ENCODE measurements at regions not wholly inside any gene's neighbourhood (a gene's known extent, or its start where the extent isn't known, plus 50 kb on each side); places are given as distances from the start of the nearest gene placed in this dataset.
"Not testable (repeated sequence)": the region's sequence is repeated elsewhere in the genome, so short reads cannot be mapped to it uniquely, and the experiment has no call there.

GRCh38 chrX:45506149-45506730, 305.6 kb upstream of the DIPK2B start:
- H3K27ac ChIP-seq, result no peak overlapping the region
- CTCF ChIA-PET, result interaction anchor here (0.7 kb wide), 1 partner anchor 60 kb away, joined by 3 read pairs; no protein-coding TSS in a partner anchor
- POLR2A ChIA-PET (ENCODE audit: low non-redundant PET), result no interaction called here
- no peak for TF ChIP-seq CTCF (conservative IDR thresholded peaks at IDR 0.05; ENCODE audit: low read depth)
- no peak for DNase-seq (ENCODE audit: low spot score)

- TF ChIP-seq CTCF (conservative IDR thresholded peaks at IDR 0.05; ENCODE audit: low read depth), result no peak
- H3K27ac ChIP-seq, result no peak overlapping the region
- POLR2A ChIA-PET (ENCODE audit: low non-redundant PET), result no interaction called here
- no peak for DNase-seq (ENCODE audit: low spot score)
- CTCF ChIA-PET, result no interaction called here
Observed at GRCh38 chrX:45505214-45505613, 304.5 kb upstream of the DIPK2B start.

- CTCF ChIA-PET; POLR2A ChIA-PET (ENCODE audit: low non-redundant PET); H3K27ac ChIP-seq; DNase-seq (ENCODE audit: low spot score): not testable (repeated sequence)
Observed at GRCh38 chrX:45503787-45504362, 303.2 kb upstream of the DIPK2B start.

GRCh38 chrX:45502396-45502795, 301.7 kb upstream of the DIPK2B start:
- ChIA-PET CTCF (interaction anchor here (0.6 kb wide), 1 partner anchor 14 kb away, joined by 3 read pairs; no protein-coding TSS in a partner anchor), POLR2A (ENCODE audit: low non-redundant PET) (no interaction called here)
- no peak for DNase-seq (ENCODE audit: low spot score)
- no peak overlapping the region for H3K27ac ChIP-seq
- TF ChIP-seq CTCF (conservative IDR thresholded peaks at IDR 0.05; ENCODE audit: low read depth), result no peak

- ChIA-PET CTCF (no interaction called here), POLR2A (ENCODE audit: low non-redundant PET) (no interaction called here)
- no peak overlapping the region for H3K27ac ChIP-seq
- TF ChIP-seq CTCF (conservative IDR thresholded peaks at IDR 0.05; ENCODE audit: low read depth), result no peak
- no peak for DNase-seq (ENCODE audit: low spot score)
Observed at GRCh38 chrX:45497290-45497689, 296.6 kb upstream of the DIPK2B start.

- POLR2A ChIA-PET (ENCODE audit: low non-redundant PET), result no interaction called here
- CTCF ChIA-PET, result no interaction called here
- TF ChIP-seq CTCF (conservative IDR thresholded peaks at IDR 0.05; ENCODE audit: low read depth), result no peak
- H3K27ac ChIP-seq, result no peak overlapping the region
- no peak for DNase-seq (ENCODE audit: low spot score)
Observed at GRCh38 chrX:45485719-45486118, 285.0 kb upstream of the DIPK2B start.

- no peak for TF ChIP-seq CTCF (conservative IDR thresholded peaks at IDR 0.05; ENCODE audit: low read depth)
- peak; percentile 62 for DNase-seq (ENCODE audit: low spot score)
- ChIA-PET CTCF (interaction anchor here (0.6 kb wide), 1 partner anchor 10 kb away, joined by 3 read pairs; no protein-coding TSS in a partner anchor), POLR2A (ENCODE audit: low non-redundant PET) (interaction anchor here (0.5 kb wide), 1 partner anchor 35 kb away, joined by 3 read pairs; no protein-coding TSS in a partner anchor)
- H3K27ac ChIP-seq, result no peak overlapping the region
Observed at GRCh38 chrX:45479835-45480422, 279.3 kb upstream of the DIPK2B start.

Measured in RWPE1 (cell line).